ENCODE measurements at regions not wholly inside any gene's neighbourhood (a gene's known extent, or its start where the extent isn't known, plus 50 kb on each side); places are given as distances from the start of the nearest gene placed in this dataset.
A peak's percentile ranks its signal among the peaks of the same experiment; 100 is the strongest.

DNA sequence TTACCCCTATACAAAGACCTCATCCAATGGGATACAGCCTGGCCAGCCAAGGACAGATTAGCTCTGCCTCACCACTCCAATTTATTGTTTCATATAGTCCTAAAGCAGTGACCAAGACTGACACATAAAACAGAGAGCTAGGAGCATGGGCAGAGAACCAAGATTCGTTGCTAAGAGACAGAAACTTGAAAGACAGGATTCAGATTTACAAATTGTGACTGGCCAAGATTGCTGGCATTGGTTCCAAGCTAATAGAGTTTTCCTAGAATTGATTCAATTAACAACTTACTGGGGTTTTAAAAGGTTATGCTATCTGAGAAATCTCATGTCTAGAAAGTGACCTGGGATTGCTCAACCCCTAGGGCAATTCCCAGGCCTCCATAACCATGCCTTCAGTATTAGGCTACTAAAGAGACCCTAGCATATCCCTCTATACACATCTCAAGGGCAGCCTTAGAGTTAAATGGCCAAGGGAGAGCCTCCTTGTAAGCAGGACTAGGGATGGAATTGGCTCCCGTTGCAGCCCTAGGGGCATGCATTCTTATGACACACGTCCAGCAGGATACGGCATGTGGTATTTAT lies 75.6 kb downstream of the ICOS start:
- TF ChIP-seq, protein P1, sequence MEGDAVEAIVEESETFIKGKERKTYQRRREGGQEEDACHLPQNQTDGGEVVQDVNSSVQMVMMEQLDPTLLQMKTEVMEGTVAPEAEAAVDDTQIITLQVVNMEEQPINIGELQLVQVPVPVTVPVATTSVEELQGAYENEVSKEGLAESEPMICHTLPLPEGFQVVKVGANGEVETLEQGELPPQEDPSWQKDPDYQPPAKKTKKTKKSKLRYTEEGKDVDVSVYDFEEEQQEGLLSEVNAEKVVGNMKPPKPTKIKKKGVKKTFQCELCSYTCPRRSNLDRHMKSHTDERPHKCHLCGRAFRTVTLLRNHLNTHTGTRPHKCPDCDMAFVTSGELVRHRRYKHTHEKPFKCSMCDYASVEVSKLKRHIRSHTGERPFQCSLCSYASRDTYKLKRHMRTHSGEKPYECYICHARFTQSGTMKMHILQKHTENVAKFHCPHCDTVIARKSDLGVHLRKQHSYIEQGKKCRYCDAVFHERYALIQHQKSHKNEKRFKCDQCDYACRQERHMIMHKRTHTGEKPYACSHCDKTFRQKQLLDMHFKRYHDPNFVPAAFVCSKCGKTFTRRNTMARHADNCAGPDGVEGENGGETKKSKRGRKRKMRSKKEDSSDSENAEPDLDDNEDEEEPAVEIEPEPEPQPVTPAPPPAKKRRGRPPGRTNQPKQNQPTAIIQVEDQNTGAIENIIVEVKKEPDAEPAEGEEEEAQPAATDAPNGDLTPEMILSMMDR (IDR thresholded peaks at IDR 0.05) = no peak
- TF ChIP-seq POLR2AphosphoS5 (IDR thresholded peaks at IDR 0.05) = peak; percentile 85
- TF ChIP-seq POLR2A (IDR thresholded peaks at IDR 0.05) = no peak

Data from prostate gland (tissue), 2 donors.